GM21360 (cell line): ENCODE measurements at regions not wholly inside any gene's neighbourhood (a gene's known extent, or its start where the extent isn't known, plus 50 kb on each side); places are given as distances from the start of the nearest gene placed in this dataset.
"Not testable (repeated sequence)": the region's sequence is repeated elsewhere in the genome, so short reads cannot be mapped to it uniquely, and the experiment has no call there.

Experiments used
- ATAC-seq: cut with Tn5 transposase; IDR thresholded peaks from one replicate; pipeline ENCODE4 v1.9.1; 2021; ENCODE audit warnings: mild to moderate bottlenecking, moderate library complexity; ENCODE audit not compliant: unreplicated experiment

- ATAC-seq = no peak
Measured at GRCh38 chr11:115608976-115609375, 104.8 kb upstream of the CADM1 start.

- ATAC-seq = no peak
Measured at GRCh38 chr11:115607621-115608221, 103.5 kb upstream of the CADM1 start.

GRCh38 chr11:115606498-115607220 lies 102.4 kb upstream of the CADM1 start:
- no peak for ATAC-seq

- no peak for ATAC-seq
Measured at GRCh38 chr11:115605871-115606497, 101.8 kb upstream of the CADM1 start.

DNA sequence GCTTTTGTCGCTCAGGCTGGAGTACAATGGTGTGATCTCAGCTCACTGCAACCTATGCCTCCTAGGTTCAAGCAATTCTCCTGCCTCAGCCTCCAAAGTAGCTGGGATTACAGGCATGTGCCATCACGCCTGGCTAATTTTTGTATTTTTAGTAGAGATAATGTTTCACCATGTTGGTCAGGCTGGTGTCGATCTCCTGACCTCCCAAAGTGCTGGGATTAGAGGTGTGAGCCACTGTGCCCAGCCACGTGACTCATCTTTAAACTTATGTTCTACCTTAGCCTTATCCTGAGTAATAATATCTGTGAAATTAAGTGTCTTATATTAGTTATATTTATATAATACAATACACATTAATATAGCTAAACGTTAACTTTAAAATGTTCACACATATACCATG lies 101.2 kb upstream of the CADM1 start:
- not testable (repeated sequence) for ATAC-seq

DNA sequence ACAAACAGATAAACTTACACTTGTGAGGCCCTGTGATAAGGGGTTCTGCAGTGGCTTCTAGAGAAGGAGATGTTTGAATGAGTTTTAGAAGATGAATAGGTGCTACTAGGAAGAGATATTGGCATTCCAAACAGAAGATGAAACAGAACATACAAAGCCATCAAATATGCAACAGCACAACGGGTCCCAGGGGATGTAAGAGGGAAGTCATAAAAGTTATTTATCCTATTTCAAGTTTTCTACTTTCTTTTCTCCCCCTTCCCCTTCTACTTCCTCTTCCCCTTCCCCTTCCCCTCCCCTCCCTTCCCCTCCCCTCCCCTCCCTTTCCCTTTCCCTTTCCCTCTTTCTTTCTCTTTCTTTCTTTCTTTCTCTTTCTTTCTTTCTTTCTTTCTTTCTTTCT lies 94.9 kb upstream of the CADM1 start:
- ATAC-seq = no peak

GRCh38 chr11:115598257-115598901 lies 94.2 kb upstream of the CADM1 start:
- ATAC-seq = no peak

- ATAC-seq = no peak
Measured at GRCh38 chr11:115591380-115591779, 87.2 kb upstream of the CADM1 start.

GRCh38 chr11:115590254-115590653 lies 86.0 kb upstream of the CADM1 start:
- no peak for ATAC-seq

DNA sequence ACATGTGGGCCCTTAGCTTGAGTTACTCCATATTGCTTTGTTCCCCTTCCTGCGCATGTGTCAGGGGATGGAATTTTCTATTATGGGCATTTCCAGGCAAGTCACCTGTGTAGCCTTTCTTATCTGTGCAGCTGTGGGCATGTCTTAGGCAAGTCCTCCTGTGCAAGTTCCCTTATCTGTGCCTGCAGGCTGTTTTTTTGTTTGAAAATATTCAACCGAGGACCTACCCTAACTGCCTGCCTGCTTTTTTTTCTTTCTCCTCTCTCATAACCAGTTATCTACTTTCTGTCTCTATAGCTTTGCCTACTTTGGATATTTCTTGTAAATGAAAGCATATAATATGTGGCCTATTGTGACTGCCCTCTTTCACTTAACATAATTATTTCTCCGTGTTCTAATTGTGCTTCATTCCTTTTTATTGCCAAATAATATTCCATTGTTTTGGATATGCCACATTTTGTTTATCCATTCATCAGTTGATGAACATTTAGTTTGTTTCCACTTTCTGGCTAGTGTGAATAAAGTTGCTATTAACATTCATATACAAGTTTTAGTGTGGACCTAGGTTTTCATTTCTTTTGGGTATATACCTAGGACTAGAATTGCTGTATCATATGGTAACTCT lies 83.6 kb upstream of the CADM1 start:
- ATAC-seq = no peak

DNA sequence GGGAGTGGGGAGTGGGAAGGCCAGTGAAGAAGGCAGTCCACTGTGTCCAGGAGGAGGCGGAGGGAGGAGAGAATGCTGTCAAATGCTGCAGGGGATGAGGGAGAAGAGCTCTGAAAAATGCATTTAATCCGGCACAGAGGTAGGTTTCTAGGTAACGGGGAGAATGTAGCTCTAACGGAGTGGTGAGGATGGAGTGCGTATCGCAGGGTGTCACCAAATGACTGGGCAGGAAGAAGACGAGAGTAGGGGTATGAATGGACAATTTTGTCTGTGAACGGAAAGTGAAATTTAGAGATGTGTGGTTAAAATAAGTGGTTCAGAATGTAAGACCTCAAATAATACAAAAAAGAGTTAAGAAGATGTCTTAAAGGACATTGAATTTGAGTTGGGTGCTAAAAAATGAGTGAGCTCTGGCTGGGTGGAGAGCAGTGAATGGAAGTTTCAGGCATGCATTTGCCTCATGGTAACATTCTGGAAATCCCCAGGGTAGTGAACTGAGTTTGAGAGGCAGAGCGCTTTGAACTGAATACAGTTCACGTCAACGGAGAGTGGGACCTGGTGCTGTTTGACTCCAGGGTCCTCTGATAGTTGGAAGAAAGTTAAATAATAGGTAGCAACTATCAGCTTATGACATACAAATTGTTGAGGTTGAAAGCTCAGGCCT lies 81.3 kb upstream of the CADM1 start:
- no peak for ATAC-seq

DNA sequence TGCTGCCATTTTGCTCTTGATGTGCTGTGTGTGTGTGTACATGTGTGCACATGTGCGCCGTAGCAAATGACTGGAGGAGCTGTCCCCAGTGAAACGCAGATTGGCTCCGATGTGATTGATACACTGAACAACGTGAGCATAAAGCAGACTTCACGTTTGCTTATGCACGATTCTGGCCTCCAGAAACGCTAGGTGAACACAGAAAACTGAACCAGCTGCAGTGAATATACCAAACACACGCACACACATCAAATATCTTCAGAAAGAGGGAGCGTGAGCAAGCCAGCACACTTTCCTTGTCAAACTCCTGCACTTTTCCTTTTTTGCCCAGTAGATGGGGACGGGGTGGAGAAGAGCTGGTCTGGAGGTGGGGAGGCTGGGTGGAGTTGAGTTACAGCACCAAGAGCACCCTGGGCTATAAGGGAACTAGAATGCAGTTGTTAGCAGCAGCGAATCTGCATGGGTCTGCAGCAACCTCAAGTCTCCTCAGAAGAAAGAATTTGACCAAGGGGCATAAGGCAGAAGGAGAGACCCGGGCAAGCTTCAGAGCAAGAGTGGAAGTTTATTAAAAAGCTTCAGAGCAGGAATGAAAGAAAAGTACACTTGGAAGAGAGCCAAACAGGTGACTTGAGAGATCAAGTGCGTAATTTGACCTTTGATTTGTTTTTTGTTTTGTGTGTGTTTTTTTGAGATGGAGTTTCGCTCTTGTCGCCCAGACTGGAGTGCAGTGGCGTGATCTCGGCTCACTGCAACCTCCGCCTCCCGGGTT lies 77.8 kb upstream of the CADM1 start:
- ATAC-seq = no peak

DNA sequence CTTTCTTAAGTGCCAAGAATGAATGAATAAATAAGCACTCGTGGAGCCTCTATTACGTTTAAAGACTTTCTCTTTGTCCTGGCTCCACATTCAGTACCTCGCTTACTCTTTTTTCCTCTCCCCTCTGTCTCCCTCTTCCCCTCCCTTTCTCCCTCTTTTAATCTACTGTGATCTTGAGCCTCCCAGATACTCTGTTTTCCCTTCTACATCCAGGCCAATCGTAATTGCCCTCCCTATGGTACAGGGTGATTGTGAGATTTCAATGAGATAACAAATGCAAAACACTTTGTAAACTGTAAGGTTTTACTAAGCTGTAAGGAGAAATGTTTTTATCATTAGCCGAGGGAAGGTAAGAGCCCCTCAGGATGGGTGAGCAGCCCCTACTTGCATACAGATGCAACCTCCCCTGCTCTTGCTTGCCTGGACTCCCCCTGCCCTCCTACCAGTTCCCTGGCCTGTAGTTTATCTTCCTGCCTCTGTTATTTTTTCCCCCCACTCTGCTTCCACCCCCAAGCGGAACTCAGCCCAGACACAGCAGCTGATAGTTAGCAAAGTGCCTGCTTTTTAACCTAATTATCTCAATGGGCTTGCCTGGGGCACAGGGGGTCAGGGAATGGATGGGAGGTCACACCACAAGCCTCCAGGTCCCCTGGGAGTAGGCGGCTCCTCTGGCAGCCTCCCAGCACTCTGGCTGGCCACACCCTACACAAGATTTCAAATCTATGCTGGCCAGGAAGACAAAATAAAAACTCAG lies 76.9 kb upstream of the CADM1 start:
- ATAC-seq = no peak

DNA sequence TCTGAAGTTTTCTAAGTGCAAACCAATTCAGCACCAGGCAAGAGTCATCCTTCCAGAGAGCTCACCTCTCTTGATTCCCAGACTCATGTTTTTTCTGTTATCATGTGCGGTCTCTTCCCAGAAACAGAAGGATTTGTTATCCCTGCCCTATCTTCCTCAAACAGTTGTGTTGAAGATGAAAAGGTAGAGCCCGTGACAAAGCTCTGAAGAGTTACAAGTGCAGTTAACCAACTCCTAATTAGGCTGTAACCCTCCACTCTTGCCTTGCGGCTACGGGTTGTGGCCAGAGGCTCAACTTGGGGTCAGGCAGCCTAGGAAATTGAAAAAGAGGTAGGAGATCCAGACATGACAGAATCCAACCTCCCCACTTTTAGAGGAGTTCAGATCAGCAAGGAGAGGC lies 76.2 kb upstream of the CADM1 start:
- ATAC-seq = no peak

DNA sequence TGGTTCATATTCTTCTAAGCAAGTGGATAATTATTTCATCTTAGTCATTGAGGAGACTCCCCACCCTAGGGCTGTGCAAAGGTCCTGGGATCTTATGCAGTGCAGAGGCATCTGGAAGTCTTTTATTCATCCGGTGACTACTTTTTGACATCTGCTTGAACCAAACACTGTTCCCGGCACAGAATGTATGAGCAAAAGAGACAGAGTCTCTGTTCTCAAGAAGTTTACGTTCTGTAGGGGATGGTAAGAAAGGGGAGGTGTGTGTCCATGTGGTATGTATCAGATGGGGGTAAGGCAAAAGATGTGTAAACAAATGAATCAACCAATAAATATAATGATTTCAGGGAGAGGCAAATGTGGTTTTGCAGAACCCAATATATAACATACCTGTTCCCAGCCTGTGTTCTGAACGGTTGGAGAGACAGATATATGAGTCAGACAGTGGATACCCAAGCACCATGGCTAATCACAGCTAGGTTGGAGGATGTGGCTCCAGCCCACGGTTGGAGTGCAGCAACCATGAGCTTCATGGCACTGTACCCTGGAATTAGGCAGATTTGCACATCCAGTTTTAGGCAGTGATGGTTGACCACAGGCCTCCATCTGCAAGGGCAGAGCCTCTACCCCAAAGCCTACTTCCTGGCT lies 75.1 kb upstream of the CADM1 start:
- ATAC-seq = no peak

GRCh38 chr11:115578275-115578674 lies 74.1 kb upstream of the CADM1 start:
- ATAC-seq = no peak

GRCh38 chr11:115577701-115578100 lies 73.5 kb upstream of the CADM1 start:
- no peak for ATAC-seq

DNA sequence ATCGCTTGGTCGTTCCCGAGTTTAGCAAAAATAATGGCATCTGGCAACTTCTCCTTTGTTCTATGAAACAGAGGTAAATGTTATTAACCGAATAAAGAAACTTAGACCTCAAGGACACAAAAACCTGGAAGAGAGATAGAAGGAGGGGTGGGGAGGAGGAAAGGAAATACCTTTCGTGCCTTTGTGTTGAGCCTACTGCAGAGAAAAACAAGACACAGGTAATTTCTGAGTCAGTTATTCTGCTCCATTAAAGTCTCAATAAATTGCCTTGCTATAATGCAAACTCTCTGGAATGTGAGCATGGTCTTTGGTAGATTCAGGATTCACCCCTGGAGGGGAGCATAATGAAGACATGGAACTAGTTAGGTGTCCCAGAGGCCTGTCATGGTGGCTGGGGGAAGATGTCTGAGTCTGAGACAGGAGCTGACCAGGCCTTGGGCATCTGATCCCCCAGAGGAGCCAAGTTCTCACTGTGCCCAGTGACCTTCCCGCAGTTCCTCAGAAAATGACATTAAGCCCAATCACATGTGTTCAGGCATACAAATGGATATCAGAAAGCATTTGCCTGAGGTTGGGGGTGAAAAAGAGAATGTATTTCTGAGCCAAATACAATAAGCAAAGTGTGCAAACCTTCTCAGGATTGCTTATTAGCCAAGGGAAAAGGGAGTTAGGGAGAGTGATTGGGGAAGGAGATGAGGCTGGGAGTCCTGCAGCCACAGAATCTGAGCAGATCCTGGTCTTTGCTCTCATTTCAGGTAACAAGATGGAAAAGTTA lies 72.6 kb upstream of the CADM1 start:
- no peak for ATAC-seq
